H1 (cell line): ENCODE measurements at regions not wholly inside any gene's neighbourhood (a gene's known extent, or its start where the extent isn't known, plus 50 kb on each side); places are given as distances from the start of the nearest gene placed in this dataset.

Experiments
- EP300 ChIP-seq, 2 experiments: IDR thresholded peaks; 1 replicate in 1 of 2; 2 replicates in 1 of 2; pipeline ENCODE4 v1.6.1; 2011 to 2012; ENCODE audit warnings: low read depth in 2 of 2, low read length in 2 of 2, mild to moderate bottlenecking in 2 of 2, borderline replicate concordance in 1 of 2, inconsistent platforms in 1 of 2, moderate library complexity in 1 of 2
- GTF2F1 ChIP-seq: IDR thresholded peaks from 2 replicates; pipeline ENCODE4 v1.6.1; 2012; ENCODE audit warnings: low read depth, low read length, improper control_type of control experiment, borderline replicate concordance
- KDM1A ChIP-seq: fragments of 200-600, 300-600 bp; sonication (generic); IDR thresholded peaks from 2 replicates; pipeline ENCODE4 v1.7.1; 2016; ENCODE audit warnings: mild to moderate bottlenecking, low read length, borderline replicate concordance
- NANOG ChIP-seq: IDR thresholded peaks from 2 replicates; pipeline ENCODE4 v1.6.1; 2011; ENCODE audit warnings: low read length, low read depth, mild to moderate bottlenecking, inconsistent platforms; ENCODE audit not compliant: insufficient read depth, poor library complexity, severe bottlenecking
- POLR2AphosphoS5 ChIP-seq: IDR thresholded peaks from 2 replicates; pipeline ENCODE4 v1.6.1; 2011; ENCODE audit warnings: low read depth, low read length
- SAP30 ChIP-seq: fragments of 300-600 bp; sonication (generic); IDR thresholded peaks from 2 replicates; pipeline ENCODE4 v1.7.1; 2012; ENCODE audit warnings: low read length, moderate library complexity, mild to moderate bottlenecking, inconsistent platforms; ENCODE audit not compliant: insufficient read depth, insufficient replicate concordance
- TCF12 ChIP-seq: IDR thresholded peaks from 2 replicates; pipeline ENCODE4 v1.6.1; 2011; ENCODE audit warnings: low read depth, mild to moderate bottlenecking, low read length
- ZNF274 ChIP-seq: IDR thresholded peaks from 2 replicates; pipeline ENCODE4 v1.7.0; 2012; ENCODE audit warnings: low read length, borderline replicate concordance; ENCODE audit errors: extremely low read depth

- TF ChIP-seq TCF12 (no peak), ZNF274 (no peak), EP300 (IDR thresholded peaks at IDR 0.05; ENCODE audit: borderline replicate concordance in 1 of 2, low read depth in 2 of 2, low read length in 2 of 2) (no peak), POLR2AphosphoS5 (no peak), NANOG (no peak), KDM1A (no peak), GTF2F1 (no peak), SAP30 (no peak)
Observed at GRCh38 chr6:95948324-95948723, 67.5 kb upstream of the FUT9 start.
